GM18498 (cell line): ENCODE measurements at regions not wholly inside any gene's neighbourhood (a gene's known extent, or its start where the extent isn't known, plus 50 kb on each side); places are given as distances from the start of the nearest gene placed in this dataset.

Experiments
- ATAC-seq: cut with Tn5 transposase; IDR thresholded peaks from one replicate; pipeline ENCODE4 v1.9.1; 2021; ENCODE audit warnings: mild to moderate bottlenecking, moderate library complexity; ENCODE audit not compliant: unreplicated experiment

DNA sequence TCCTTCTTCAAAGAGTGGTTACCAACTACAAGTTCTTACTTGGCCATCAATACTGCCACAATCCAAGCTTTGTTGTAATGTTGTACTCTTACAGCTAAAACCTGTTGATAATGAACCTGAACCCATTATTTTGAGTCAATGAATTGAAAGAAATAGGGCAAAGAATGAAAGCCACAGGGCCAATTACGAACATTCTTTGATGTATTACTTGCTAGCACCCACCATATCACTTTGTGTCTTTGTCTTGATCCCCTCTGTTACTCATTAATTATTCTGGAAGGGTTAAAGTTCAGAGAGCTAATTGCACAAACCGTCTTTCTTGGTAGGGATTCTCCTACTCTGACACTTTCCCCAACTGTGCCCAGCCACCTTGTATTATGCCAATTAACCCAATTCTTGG lies 53.2 kb upstream of the TFEC start:
- ATAC-seq = no peak

DNA sequence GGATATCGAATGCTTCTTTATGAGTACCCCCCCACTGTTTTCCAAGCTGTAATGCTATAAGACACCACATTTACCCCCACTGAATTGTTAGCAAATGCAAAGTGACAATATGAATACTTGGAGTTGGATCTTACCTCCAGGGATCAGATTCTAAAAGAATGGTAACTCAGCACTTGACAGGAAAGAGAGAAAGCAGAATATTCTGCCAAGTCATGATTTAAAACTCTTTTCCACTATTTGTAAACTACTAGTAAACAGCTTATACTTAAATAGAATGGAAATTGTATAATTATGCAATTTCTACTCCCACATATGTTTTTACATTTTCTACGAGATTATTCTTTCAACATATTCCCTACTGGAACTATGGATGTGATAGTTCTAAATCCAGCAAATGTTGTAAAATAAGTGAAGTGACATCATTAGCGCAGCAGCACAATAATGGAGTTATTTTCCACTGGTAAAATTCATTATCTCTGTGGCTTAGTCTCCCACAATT lies 56.0 kb upstream of the TFEC start:
- ATAC-seq = no peak

- no peak for ATAC-seq
Measured at GRCh38 chr7:116087291-116087690, 56.7 kb upstream of the TFEC start.

GRCh38 chr7:116087984-116088383 lies 57.4 kb upstream of the TFEC start:
- ATAC-seq = no peak

- ATAC-seq = no peak
Measured at GRCh38 chr7:116089293-116089692, 58.7 kb upstream of the TFEC start.

DNA sequence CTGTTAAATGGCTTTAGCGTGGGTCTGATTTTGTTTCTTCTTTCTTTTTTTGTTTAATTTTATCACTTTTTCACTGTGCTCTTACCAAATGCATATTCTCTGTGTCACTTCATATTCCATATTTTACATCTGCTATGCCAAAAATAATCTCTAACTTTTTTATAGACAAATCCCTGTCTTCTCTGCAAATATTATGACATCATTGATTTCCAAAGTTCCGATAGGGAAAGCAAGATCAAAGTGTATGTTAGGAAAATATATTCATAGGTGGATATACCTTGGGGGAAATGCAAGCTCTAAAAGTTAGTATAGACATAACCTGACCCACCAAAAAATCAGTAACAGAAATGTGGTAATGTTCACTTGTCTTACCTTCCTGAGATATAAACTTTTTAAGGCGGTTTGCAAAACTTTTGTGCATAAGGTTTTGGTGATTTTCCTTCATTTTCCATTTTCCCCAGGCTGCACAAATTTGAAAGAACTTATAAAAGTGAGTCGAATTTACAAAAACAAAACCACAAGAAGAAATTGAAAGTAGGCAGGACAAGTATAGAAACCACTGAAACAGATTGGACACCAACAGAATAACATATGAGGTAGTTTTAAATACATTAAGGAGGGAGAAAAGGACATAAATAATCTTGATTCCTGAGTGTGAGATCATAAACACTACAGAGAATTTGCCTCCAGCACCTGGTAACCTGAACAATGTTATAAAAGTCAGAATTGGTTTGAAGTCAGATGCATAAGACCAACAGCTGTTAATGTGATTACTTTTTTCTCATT lies 63.1 kb upstream of the TFEC start:
- ATAC-seq = peak; percentile 48

DNA sequence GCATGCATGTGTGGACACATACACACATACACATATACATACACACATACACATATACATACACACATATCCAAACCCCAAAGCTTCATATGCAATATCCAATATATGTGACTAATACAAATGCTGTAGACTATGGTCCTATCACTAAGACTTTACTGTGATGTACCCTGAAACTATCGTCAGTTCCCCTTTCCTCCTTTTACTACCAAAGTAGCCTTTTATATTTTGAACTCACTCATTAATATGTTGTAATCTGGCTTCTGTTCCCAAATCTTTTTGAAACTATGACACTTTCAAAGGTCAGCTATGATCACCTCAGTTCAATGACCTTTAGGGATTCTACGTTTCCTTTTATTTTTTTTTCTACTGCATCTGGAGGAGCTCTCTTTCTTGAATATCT lies 64.8 kb upstream of the TFEC start:
- no peak for ATAC-seq

DNA sequence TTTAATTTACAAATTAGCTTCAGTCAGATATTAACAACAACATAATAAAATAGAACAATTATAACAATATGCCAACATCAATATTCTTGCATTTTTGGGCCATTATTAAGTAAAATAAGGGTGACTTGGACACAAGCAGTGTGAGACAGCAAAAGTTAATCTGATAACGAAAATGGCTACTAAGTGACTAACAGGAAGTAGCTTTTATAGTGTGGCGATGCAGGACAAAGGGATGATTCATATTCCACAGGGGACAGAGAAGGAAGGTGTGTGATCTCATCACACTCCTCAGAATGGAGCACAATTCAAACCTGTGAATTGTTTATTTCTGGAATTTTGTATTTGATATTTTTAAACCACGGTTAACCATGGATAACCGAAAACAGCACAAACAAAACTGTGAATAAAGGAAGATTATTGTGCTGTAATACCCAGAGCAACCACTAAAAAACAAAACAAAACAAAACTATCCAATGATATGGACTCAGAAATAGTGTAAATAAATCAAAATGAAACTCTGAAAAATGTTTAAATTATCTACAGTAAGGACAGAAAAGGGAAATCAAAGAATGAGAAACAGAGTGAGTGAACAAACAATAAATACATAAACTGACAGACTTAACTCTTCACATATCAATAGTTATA lies 66.9 kb upstream of the TFEC start:
- no peak for ATAC-seq

DNA sequence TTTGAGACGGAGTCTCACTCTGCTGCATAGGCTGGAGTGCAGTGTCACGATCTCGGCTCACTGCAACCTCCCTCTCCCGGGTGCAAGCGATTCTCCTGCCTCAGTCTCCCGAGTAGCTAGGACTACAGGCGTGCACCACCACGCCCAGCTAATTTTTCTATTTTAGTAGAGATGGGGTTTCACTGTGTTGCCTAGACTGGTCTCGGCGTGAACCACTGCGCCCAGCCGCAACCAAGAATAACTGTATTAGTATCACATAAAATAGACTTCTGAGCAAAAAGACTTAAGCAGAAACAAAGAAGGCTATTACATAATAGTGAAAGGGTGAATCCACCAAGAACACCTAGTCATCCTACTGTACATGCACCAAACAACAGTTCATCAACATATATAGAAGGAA lies 67.6 kb upstream of the TFEC start:
- ATAC-seq = no peak

DNA sequence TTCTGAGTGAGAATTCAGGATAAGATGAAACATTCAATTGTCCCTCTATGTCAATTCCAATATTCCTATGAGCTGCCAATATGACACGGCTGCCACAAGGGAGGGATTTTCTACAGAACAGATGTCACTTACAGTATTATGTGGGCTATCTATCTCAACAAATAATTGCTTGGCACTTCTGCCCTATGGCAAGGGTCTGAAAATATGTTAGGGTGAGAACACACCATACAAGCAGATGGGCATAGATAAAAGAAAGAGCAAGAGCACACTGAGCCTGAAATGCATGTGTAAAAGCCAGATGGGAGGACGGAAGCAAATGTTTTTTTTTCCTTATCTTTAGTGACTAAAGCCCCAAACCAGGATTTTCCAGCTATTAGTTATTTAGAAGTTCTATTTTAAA lies 70.1 kb upstream of the TFEC start:
- no peak for ATAC-seq

GRCh38 chr7:116101704-116102103 lies 71.1 kb upstream of the TFEC start:
- ATAC-seq = no peak

DNA sequence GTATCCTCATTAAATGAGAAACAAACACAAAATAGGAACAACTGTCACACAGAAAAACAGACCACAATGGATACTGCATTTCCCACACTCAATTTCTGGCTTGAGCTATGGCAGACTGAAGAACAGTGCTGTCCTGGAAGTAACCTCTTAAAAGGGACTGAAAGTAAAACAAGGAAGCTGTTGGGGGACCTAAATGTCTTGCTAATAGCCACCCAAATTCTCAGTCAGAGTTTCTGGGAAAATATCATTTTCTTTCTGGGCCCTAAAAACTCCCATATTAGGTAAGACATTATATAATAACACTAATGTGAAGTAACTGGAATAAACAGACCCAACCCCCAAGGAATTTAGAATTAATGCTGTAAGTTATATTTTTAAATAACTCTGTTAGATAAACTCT lies 80.9 kb upstream of the TFEC start:
- no peak for ATAC-seq

DNA sequence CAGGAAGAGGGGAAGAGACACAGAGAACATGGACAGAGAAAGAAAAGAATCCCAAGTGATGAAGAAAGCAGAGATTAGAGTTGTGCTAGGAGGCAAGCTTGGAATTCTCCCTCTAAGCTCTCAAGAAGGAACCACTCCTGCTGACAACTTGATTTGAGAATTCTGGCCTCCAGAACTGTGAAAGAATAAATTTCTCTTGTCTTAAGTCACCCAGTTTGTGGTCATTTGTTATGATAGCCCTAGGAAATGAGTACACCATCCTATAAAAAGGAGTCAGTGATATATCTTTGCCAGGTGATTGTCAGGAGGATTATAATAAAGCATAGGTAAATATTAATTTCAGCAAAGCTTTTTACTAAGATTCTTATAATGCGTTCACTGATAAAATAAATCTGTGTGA lies 82.7 kb upstream of the TFEC start:
- no peak for ATAC-seq

GRCh38 chr7:116120839-116121238 lies 89.5 kb upstream of the TES start:
- ATAC-seq = no peak

GRCh38 chr7:116122972-116123595 lies 87.3 kb upstream of the TES start:
- no peak for ATAC-seq

- no peak for ATAC-seq
Measured at GRCh38 chr7:116128139-116128538, 82.2 kb upstream of the TES start.

- ATAC-seq = no peak
Measured at GRCh38 chr7:116135306-116135705, 75.0 kb upstream of the TES start.

GRCh38 chr7:116138202-116138801 lies 72.0 kb upstream of the TES start:
- peak; percentile 89 for ATAC-seq

- no peak for ATAC-seq
Measured at GRCh38 chr7:116139007-116139406, 71.3 kb upstream of the TES start.

- no peak for ATAC-seq
Measured at GRCh38 chr7:116139807-116140206, 70.5 kb upstream of the TES start.

DNA sequence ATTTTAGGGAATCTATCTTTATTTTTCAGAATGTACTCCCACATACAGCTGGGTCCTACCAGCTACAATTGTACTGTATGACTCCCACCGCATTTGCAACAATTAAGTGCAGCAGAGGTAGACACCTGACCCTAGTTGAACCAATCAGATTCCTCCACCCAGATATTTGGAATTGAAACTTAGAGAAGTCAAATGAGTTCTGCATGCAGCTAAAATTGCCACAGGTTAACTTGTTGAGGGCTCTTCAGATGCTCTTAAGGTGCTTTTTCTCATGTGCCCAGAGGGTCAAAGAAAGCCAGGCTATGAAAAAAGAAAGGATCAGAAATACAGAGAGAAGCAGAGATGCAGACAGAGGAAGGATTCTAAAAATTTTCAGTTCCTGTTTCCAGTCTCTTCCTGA lies 68.0 kb upstream of the TES start:
- no peak for ATAC-seq

DNA sequence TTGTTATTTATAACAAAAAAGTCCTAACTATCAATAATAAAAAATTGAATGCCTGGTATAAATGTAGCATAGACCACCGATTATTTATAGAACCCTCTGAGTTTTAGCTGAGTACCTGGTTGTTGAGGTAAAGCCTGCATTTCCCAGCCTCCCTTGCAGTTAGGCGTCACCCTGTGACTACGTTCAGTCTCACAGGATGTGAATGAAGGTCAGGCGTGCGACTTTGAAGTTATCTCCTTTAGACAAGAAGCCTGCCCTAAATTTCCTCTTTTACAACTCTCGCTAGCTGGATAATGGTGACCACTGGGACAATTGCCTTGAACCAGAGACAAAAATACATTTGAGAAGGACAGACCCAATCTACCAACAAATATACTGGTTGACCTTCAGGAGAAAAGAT lies 67.5 kb upstream of the TES start:
- ATAC-seq = peak; percentile 28
